22Rv1 (cell line): ENCODE measurements at regions not wholly inside any gene's neighbourhood (a gene's known extent, or its start where the extent isn't known, plus 50 kb on each side); places are given as distances from the start of the nearest gene placed in this dataset.

ENCODE experiments used
- H3K27ac ChIP-seq: fragments of 450-650 bp; 2 replicates; pipeline ENCODE4 v1.5.1; 2017
- ZFX ChIP-seq: fragments of 450-650 bp; IDR thresholded peaks from 2 replicates; pipeline ENCODE4 v1.6.1; 2017; ENCODE audit warnings: antibody characterized with exemption, borderline replicate concordance
- TF ChIP-seq, protein P1 (sequence below): fragments of 450-650 bp; IDR thresholded peaks from 2 replicates; pipeline ENCODE4 v1.5.1; 2017; ENCODE audit warnings: mild to moderate bottlenecking

DNA sequence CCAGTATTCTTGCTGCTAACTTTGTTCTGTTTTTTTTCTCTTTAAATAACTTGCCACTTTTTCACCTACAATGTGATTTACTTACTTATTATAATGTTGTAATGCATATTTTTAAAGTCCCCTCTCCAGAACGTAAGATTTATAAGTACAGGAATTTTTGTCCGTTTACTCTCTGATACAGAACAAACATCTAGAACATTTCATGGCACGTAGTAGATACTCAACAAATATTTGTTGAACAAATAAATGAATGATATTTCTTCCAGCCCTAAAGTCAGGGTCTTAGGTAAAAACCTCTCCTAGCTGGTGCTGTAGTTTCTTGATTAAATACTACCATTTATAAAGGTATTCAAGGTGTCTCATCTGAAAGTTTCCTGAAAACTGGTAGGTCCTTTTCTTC lies 125.1 kb downstream of the ZBTB18 start:
- no peak overlapping the region for H3K27ac ChIP-seq
- TF ChIP-seq ZFX, result no peak
- TF ChIP-seq, protein P1, sequence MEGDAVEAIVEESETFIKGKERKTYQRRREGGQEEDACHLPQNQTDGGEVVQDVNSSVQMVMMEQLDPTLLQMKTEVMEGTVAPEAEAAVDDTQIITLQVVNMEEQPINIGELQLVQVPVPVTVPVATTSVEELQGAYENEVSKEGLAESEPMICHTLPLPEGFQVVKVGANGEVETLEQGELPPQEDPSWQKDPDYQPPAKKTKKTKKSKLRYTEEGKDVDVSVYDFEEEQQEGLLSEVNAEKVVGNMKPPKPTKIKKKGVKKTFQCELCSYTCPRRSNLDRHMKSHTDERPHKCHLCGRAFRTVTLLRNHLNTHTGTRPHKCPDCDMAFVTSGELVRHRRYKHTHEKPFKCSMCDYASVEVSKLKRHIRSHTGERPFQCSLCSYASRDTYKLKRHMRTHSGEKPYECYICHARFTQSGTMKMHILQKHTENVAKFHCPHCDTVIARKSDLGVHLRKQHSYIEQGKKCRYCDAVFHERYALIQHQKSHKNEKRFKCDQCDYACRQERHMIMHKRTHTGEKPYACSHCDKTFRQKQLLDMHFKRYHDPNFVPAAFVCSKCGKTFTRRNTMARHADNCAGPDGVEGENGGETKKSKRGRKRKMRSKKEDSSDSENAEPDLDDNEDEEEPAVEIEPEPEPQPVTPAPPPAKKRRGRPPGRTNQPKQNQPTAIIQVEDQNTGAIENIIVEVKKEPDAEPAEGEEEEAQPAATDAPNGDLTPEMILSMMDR, result no peak

DNA sequence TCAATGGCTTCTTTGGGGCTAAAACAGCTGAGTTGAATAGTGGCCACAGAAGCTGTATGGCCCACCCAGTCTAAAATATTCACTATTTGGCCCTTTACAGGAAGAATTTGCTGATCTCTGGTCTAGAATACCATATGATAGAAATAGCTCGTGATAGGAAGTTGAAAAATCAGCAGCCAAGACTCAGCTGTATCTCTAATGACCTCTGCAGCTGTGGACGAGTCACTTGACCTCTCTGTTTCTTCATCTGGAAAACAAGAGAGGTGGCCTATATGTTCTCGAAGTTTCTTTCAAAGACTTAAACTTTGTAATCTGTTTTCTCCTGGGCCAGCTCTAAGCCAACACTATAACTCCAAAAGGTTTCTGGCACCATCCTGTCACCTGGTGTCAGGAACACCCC lies 129.2 kb downstream of the ZBTB18 start:
- TF ChIP-seq, protein P1, result no peak
- TF ChIP-seq ZFX, result no peak

DNA sequence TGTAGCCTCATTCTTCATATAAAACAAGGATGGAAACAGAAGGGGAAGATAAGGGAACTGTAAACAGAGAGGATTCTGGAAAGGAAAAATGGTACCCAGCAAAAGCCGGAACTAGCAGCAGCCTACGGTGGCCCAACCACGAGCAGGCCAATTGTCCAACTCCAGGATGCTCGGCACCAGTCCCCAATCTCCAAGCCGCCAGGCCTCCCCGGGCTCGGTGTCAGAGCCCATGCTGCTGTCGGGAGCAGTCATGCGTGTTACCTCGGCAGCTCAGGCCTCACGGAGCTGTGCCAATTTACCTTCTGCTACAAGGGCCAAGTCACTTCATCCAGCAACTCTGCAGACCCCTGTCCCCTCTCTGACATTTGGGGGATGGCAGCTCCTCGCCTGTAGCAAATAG lies 130.8 kb downstream of the ZBTB18 start:
- TF ChIP-seq, protein P1, result no peak
- no peak for TF ChIP-seq ZFX
- no peak overlapping the region for H3K27ac ChIP-seq

More for the DNA sequence above, 129.2 kb downstream of the ZBTB18 start:
- H3K27ac ChIP-seq, result no peak overlapping the region

DNA sequence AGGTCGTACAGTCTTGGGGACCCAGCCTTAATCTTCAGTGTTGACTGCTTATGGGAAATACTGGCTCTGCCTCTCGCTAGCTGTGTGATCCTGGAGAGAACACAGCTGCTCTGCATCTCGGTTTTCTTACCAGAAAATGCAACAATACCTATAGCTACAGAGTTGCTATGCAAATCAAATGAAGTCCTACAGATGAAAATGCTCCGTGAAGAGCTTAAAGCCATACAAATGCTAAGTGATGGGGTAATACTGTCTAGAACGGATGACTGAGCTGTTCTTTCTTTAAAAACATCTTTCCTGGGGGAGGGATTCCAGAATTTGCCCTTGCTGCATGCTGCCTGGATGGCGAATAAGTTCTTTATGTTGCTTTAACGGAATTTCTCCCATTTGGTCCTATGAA lies 132.0 kb downstream of the ZBTB18 start:
- TF ChIP-seq ZFX, result no peak
- TF ChIP-seq, protein P1, result no peak

DNA sequence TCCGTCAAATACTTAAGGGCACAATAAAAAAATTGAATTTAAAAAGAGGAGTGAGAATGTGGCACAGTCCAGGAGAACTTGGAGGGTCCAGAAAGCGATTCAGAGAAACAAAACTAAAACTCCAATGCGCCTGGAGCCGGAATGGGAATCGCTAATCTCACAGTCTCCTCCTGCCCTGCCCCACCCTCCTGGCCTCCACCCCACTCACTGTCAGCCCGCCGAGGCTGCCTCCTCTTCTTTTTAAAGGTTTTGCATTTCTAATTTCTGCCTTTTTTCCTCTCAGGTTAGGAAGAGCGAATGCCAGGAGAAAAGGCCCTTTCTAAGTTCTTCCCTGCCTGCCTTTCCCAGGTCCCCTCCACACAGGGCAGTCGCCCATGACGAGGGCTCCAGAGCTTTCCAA lies 135.3 kb downstream of the ZBTB18 start:
- TF ChIP-seq ZFX, result no peak
- TF ChIP-seq, protein P1, result no peak
- no peak overlapping the region for H3K27ac ChIP-seq

More for the DNA sequence above, 132.0 kb downstream of the ZBTB18 start:
- no peak overlapping the region for H3K27ac ChIP-seq

DNA sequence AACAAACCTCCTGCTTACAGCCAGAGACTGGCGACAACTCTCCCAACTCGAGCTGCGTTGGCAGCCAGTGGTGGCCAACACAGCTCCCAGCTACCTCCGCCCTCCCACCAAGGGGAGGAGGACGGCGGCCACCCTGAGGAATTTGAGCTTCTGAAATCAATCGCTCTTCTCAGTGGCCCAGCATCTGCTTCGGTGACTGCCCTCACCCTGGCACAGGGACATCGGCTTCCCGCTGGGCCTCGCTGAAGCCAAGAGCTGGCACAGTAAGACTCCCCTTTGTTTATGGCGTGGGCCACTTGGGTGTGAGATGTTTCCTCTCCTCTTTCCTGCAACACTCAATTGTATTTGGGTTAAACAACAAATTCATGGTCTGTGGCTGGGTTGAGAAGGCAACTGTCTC lies 136.2 kb downstream of the ZBTB18 start:
- TF ChIP-seq, protein P1, result no peak
- no peak for TF ChIP-seq ZFX
- no peak overlapping the region for H3K27ac ChIP-seq

DNA sequence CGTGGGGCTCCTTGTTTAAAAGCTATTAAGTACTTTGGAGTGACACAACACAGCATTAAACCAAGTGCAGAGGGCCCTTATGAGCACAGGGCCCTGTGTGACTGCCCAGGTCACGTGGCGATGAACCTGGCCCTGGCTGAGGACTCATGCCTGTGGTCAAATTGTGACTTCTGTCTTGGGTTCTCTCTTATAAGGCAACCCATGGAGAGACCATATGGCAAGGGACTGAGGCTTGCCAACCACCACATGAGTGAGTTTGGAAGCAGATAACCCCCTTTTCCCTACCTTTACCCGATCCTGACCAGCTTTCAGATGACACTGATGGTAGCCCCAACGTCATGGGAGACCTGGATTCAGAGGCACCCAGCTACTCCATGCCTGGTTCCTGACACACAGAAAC lies 140.5 kb downstream of the ZBTB18 start:
- H3K27ac ChIP-seq, result no peak overlapping the region
- TF ChIP-seq ZFX, result no peak
- TF ChIP-seq, protein P1, result no peak
